ENCODE measurements at regions not wholly inside any gene's neighbourhood (a gene's known extent, or its start where the extent isn't known, plus 50 kb on each side); places are given as distances from the start of the nearest gene placed in this dataset.

- Histone ChIP-seq H2AFZ (no peak overlapping the region), H3K4me3 (no peak overlapping the region), H3K27ac (no peak overlapping the region), H3K79me2 (ENCODE audit: insufficient read depth) (no peaks in the 10 kb centered on the region), H3K36me3 (ENCODE audit: low read depth) (no peaks in the 10 kb centered on the region), H3K4me1 (ENCODE audit: insufficient read depth) (no peaks in the 10 kb centered on the region; the same call in 1 of the 2 replicates), H3K9me2 (ENCODE audit: insufficient read depth) (peaks cover 4% of the 10 kb centered on the region; the same call in 1 of the 2 replicates), H3K4me2 (ENCODE audit: unreplicated experiment) (no peak overlapping the region), H3K9ac (no peak overlapping the region), H4K20me1 (ENCODE audit: insufficient read depth) (no peaks in the 10 kb centered on the region), H3F3A (ENCODE audit: insufficient read depth) (no peaks in the 10 kb centered on the region), H3K27me3 (replicated peaks; ENCODE audit: insufficient read depth) (no peaks in the 10 kb centered on the region), H3K9me3 (ENCODE audit: low read depth) (no peaks in the 10 kb centered on the region)
- TF ChIP-seq EZH2phosphoT487 (IDR thresholded peaks at IDR 0.05; ENCODE audit: insufficient read depth, low read depth), result no peak
- TF ChIP-seq EZH2 (IDR thresholded peaks at IDR 0.05; ENCODE audit: insufficient read depth, poor library complexity, severe bottlenecking), result no peak
- WGBS, 2 experiments (ENCODE audit: low coverage in 1 of 2, low lambda C conversion rate in 2 of 2, missing lambda C conversion rate in 2 of 2), result 80 to 84% methylated on average over 2 of the region's 2 CpGs
- peak; percentile 19 for DNase-seq
- in situ Hi-C loops (cut with MboI), result no loop called here
Measured at GRCh38 chr7:13794581-13794980, 194.9 kb downstream of the ETV1 start.

- Histone ChIP-seq H3K9me3 (ENCODE audit: low read depth) (no peaks in the 10 kb centered on the region), H3K4me3 (no peak overlapping the region), H3K27me3 (replicated peaks; ENCODE audit: insufficient read depth) (no peaks in the 10 kb centered on the region), H3F3A (ENCODE audit: insufficient read depth) (no peaks in the 10 kb centered on the region), H3K9me2 (ENCODE audit: insufficient read depth) (peaks cover 4% of the 10 kb centered on the region; the same call in 1 of the 2 replicates), H2AFZ (no peak overlapping the region), H3K4me1 (ENCODE audit: insufficient read depth) (peaks cover 11% of the 10 kb centered on the region; the same call in 1 of the 2 replicates), H3K79me2 (ENCODE audit: insufficient read depth) (no peaks in the 10 kb centered on the region), H3K27ac (no peak overlapping the region), H4K20me1 (ENCODE audit: insufficient read depth) (no peaks in the 10 kb centered on the region), H3K9ac (no peak overlapping the region), H3K36me3 (ENCODE audit: low read depth) (no peaks in the 10 kb centered on the region), H3K4me2 (ENCODE audit: unreplicated experiment) (no peak overlapping the region)
- 48 to 52% methylated on average over 1 of the region's 1 CpG for WGBS, 2 experiments (ENCODE audit: low coverage in 1 of 2, low lambda C conversion rate in 2 of 2, missing lambda C conversion rate in 2 of 2)
- DNase-seq, result no peak
- in situ Hi-C loops (cut with MboI), result no loop called here
- TF ChIP-seq EZH2 (IDR thresholded peaks at IDR 0.05; ENCODE audit: insufficient read depth, poor library complexity, severe bottlenecking) (no peak), EZH2phosphoT487 (IDR thresholded peaks at IDR 0.05; ENCODE audit: insufficient read depth, low read depth) (no peak)
Measured at GRCh38 chr7:13797545-13797944, 191.9 kb downstream of the ETV1 start.

GRCh38 chr7:13800694-13801448 lies 188.6 kb downstream of the ETV1 start:
- Histone ChIP-seq H3K4me2 (ENCODE audit: unreplicated experiment) (peak overlapping the region; percentile 17), H3K79me2 (ENCODE audit: insufficient read depth) (no peaks in the 10 kb centered on the region), H3K9me3 (ENCODE audit: low read depth) (no peaks in the 10 kb centered on the region), H4K20me1 (ENCODE audit: insufficient read depth) (no peaks in the 10 kb centered on the region), H3K36me3 (ENCODE audit: low read depth) (no peaks in the 10 kb centered on the region), H3K9ac (peak overlapping the region; percentile 45), H3K9me2 (ENCODE audit: insufficient read depth) (peaks cover 4% of the 10 kb centered on the region; the same call in 1 of the 2 replicates), H2AFZ (0 out of 2 replicates have a peak overlapping the region, but pooled peaks have one; percentile 11), H3F3A (ENCODE audit: insufficient read depth) (no peaks in the 10 kb centered on the region), H3K4me1 (ENCODE audit: insufficient read depth) (peaks cover 11% of the 10 kb centered on the region; the same call in 1 of the 2 replicates), H3K27me3 (replicated peaks; ENCODE audit: insufficient read depth) (no peaks in the 10 kb centered on the region), H3K4me3 (no peak overlapping the region), H3K27ac (peak overlapping the region; percentile 70)
- 58 to 59% methylated on average over 6 of the region's 6 CpGs for WGBS, 2 experiments (ENCODE audit: low coverage in 1 of 2, low lambda C conversion rate in 2 of 2, missing lambda C conversion rate in 2 of 2)
- in situ Hi-C loops (cut with MboI), result no loop called here
- TF ChIP-seq EZH2phosphoT487 (IDR thresholded peaks at IDR 0.05; ENCODE audit: insufficient read depth, low read depth), result no peak
- TF ChIP-seq EZH2 (IDR thresholded peaks at IDR 0.05; ENCODE audit: insufficient read depth, poor library complexity, severe bottlenecking), result no peak
- DNase-seq, result peak; percentile 93

GRCh38 chr7:13801669-13802068 lies 187.8 kb downstream of the ETV1 start:
- Histone ChIP-seq H3K4me1 (ENCODE audit: insufficient read depth) (peaks cover 11% of the 10 kb centered on the region; the same call in 1 of the 2 replicates), H3K36me3 (ENCODE audit: low read depth) (no peaks in the 10 kb centered on the region), H3K79me2 (ENCODE audit: insufficient read depth) (no peaks in the 10 kb centered on the region), H4K20me1 (ENCODE audit: insufficient read depth) (no peaks in the 10 kb centered on the region), H3K4me2 (ENCODE audit: unreplicated experiment) (no peak overlapping the region), H3K9ac (no peak overlapping the region), H3F3A (ENCODE audit: insufficient read depth) (no peaks in the 10 kb centered on the region), H2AFZ (0 out of 2 replicates have a peak overlapping the region, but pooled peaks have one; percentile 11), H3K27me3 (replicated peaks; ENCODE audit: insufficient read depth) (no peaks in the 10 kb centered on the region), H3K4me3 (no peak overlapping the region), H3K27ac (peak overlapping the region; percentile 70), H3K9me2 (ENCODE audit: insufficient read depth) (peaks cover 4% of the 10 kb centered on the region; the same call in 1 of the 2 replicates), H3K9me3 (ENCODE audit: low read depth) (no peaks in the 10 kb centered on the region)
- in situ Hi-C loops (cut with MboI), result no loop called here
- WGBS, 2 experiments (ENCODE audit: low coverage in 1 of 2, low lambda C conversion rate in 2 of 2, missing lambda C conversion rate in 2 of 2), result 92 to 100% methylated on average over 1 of the region's 1 CpG
- TF ChIP-seq EZH2 (IDR thresholded peaks at IDR 0.05; ENCODE audit: insufficient read depth, poor library complexity, severe bottlenecking), result no peak
- TF ChIP-seq EZH2phosphoT487 (IDR thresholded peaks at IDR 0.05; ENCODE audit: insufficient read depth, low read depth), result no peak
- DNase-seq, result no peak

Data from GM23248 (cell line).